Thyroid gland (tissue), 4 donors: ENCODE measurements at regions not wholly inside any gene's neighbourhood (a gene's known extent, or its start where the extent isn't known, plus 50 kb on each side); places are given as distances from the start of the nearest gene placed in this dataset.

ENCODE experiments used
- DNase-seq, 2 donors: peaks; one replicate each; pipeline ENCODE4 v3.0.0-alpha.2; 2019
- H3K27ac ChIP-seq, 3 donors: fragments of 200-600 bp; sonication (generic); 1 replicate in 2 of 3; 2 replicates in 1 of 3; pipeline ENCODE4 v1.5.1; 2016 to 2019; ENCODE audit warnings: mild to moderate bottlenecking in 1 of 3, moderate library complexity in 1 of 3
- H3K27me3 ChIP-seq: fragments of 200-600 bp; sonication (generic); one replicate; pipeline ENCODE4 v1.5.1; 2019
- H3K36me3 ChIP-seq, 2 donors: fragments of 200-600 bp; sonication (generic); one replicate each; pipeline ENCODE4 v1.5.1; 2016 to 2019
- H3K4me1 ChIP-seq, 2 donors: fragments of 200-600 bp; sonication (generic); one replicate each; pipeline ENCODE4 v1.5.1; 2017 to 2019
- H3K4me3 ChIP-seq, 3 donors: fragments of 200-600 bp; sonication (generic); replicated peaks in 1 of 3; 1 replicate in 2 of 3; 2 replicates in 1 of 3; pipeline ENCODE4 v1.5.1; 2016; ENCODE audit warnings: mild to moderate bottlenecking in 1 of 3
- H3K9me3 ChIP-seq: fragments of 200-600 bp; sonication (generic); one replicate; pipeline ENCODE4 v1.5.1; 2017
- CTCF ChIP-seq, 6 experiments: fragments of 200-600 bp in 3 of 6; fragments of 450-650 bp in 3 of 6; sonication (generic) in 3 of 6; IDR thresholded peaks; one replicate each; pipeline ENCODE4 v1.5.1; 2016 to 2019; ENCODE audit warnings: antibody characterized with exemption in 6 of 6, mild to moderate bottlenecking in 2 of 6, inconsistent platforms in 1 of 6, moderate library complexity in 1 of 6
- POLR2A ChIP-seq, 2 donors: fragments of 450-650 bp; IDR thresholded peaks; one replicate each; pipeline ENCODE4 v1.6.1; 2017; ENCODE audit warnings: antibody characterized with exemption in 2 of 2, mild to moderate bottlenecking in 2 of 2, moderate library complexity in 1 of 2
- WGBS, 2 donors: methylation state at CpG; one replicate each; pipeline ENCODE4 v1.1.5; 2017; 5-methylcytosine and 5-hydroxymethylcytosine counted together
- intact Hi-C: fragments of 100-400 bp; cut with DNase I; formaldehyde crosslinking; loops from one replicate; pipeline ENCODE4 v1.15.1; 2023

DNA sequence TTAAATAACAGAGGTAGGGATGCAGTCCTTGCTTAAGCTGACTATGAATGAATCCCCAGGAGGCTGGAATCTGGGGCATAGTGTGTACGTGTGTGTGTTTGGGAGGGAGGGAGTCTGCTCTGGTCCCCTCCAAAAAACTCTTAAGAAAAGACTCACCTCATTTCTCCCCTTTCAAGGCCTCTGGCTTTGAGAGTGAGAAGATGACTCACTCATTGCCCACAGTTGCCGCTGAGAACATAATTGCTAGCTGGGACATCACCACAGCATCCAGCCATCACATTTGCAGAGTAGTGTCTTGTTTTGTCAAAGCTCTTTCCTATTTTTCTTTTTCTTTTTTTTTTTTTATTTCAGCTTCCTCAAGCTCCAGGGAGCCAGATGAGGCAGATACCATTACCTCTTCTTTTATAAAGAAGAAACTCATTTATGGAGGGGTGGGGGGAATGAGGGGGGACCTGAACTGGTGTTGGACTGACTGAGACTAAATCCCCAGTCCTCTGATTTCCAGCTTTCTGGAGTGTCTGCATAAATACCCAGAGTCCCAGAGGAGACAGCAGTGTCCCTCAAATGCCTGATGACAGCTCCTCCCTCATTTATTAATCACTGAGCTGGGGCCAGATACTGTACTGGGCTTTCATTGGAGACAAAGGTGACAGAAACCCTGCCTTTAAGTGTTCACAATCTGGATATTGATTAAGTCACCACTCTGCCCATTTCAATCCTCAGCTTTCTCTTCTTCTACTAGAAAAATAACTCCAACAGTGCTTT lies 61.9 kb upstream of the LAS1L start:
- DNase-seq: no peak
- intact Hi-C loops: loop anchor here (10.0 kb wide), 1 partner anchor 108 kb away; no protein-coding TSS in a partner anchor
- 32 to 44% methylated on average over 2 of the region's 2 CpGs for WGBS, 2 donors
- peak overlapping the region; percentile 44 to 78 (median 54) for H3K27ac ChIP-seq
- no peaks in the 10 kb centered on the region for H3K27me3 ChIP-seq
- no peak overlapping the region for H3K4me3 ChIP-seq
- no peaks in the 10 kb centered on the region for H3K9me3 ChIP-seq
- no peaks in the 10 kb centered on the region for H3K36me3 ChIP-seq
- TF ChIP-seq POLR2A (IDR thresholded peaks at IDR 0.05): no peak
- TF ChIP-seq CTCF (IDR thresholded peaks at IDR 0.05): no peak
- peaks cover 7 to 23% of the 10 kb centered on the region in 2 donors for H3K4me1 ChIP-seq

- H3K4me1 ChIP-seq: peaks cover 0 to 13% of the 10 kb centered on the region in 2 donors
- TF ChIP-seq CTCF (IDR thresholded peaks at IDR 0.05) (peak; percentile 78 to 99 (median 98)), POLR2A (IDR thresholded peaks at IDR 0.05) (no peak)
- no peak overlapping the region for H3K4me3 ChIP-seq
- intact Hi-C loops: loop anchor here (10.0 kb wide), 1 partner anchor 109 kb away; no protein-coding TSS in a partner anchor
- DNase-seq: peak; percentile 93 to 95
- no peaks in the 10 kb centered on the region for H3K9me3 ChIP-seq
- H3K36me3 ChIP-seq: no peaks in the 10 kb centered on the region
- H3K27me3 ChIP-seq: no peaks in the 10 kb centered on the region
- peak overlapping the region; percentile 44 to 78 (median 54) for H3K27ac ChIP-seq
- 21 to 46% methylated on average over 1 to 3 of the region's 3 CpGs for WGBS, 2 donors
Observed at GRCh38 chrX:65595460-65595876, 60.9 kb upstream of the LAS1L start.

- H3K27me3 ChIP-seq: no peaks in the 10 kb centered on the region
- intact Hi-C loops: loop anchor here (10.0 kb wide), 1 partner anchor 114 kb away; no protein-coding TSS in a partner anchor
- H3K9me3 ChIP-seq: no peaks in the 10 kb centered on the region
- H3K36me3 ChIP-seq: no peaks in the 10 kb centered on the region
- WGBS, 2 donors: 100% methylated on average over 2 of the region's 2 CpGs; no CpG with 5 or more reads in 1 of the 2 donors
- no peak for TF ChIP-seq POLR2A (IDR thresholded peaks at IDR 0.05)
- TF ChIP-seq CTCF (IDR thresholded peaks at IDR 0.05): no peak
- H3K27ac ChIP-seq: no peak overlapping the region
- DNase-seq: no peak
- no peak overlapping the region for H3K4me3 ChIP-seq
- H3K4me1 ChIP-seq: peaks cover 0 to 32% of the 10 kb centered on the region in 2 donors
Observed at GRCh38 chrX:65591206-65591605, 56.6 kb upstream of the LAS1L start.

GRCh38 chrX:65589304-65589703 lies 54.7 kb upstream of the LAS1L start:
- whole genome bisulfite sequencing, 2 donors: 26 to 33% methylated on average over 1 to 3 of the region's 4 CpGs
- TF ChIP-seq POLR2A (IDR thresholded peaks at IDR 0.05) (no peak), CTCF (IDR thresholded peaks at IDR 0.05) (no peak)
- Histone ChIP-seq H3K27me3 (no peaks in the 10 kb centered on the region), H3K4me3 (no peak overlapping the region), H3K9me3 (no peaks in the 10 kb centered on the region), H3K4me1 (peaks cover 0 to 25% of the 10 kb centered on the region in 2 donors), H3K27ac (no peak overlapping the region), H3K36me3 (no peaks in the 10 kb centered on the region)
- DNase-seq: peak; percentile 31
- intact Hi-C loops: no loop called here

- H3K36me3 ChIP-seq: no peaks in the 10 kb centered on the region
- H3K4me1 ChIP-seq: peaks cover 0 to 25% of the 10 kb centered on the region in 2 donors
- TF ChIP-seq POLR2A (IDR thresholded peaks at IDR 0.05) (no peak), CTCF (IDR thresholded peaks at IDR 0.05) (no peak)
- no peaks in the 10 kb centered on the region for H3K9me3 ChIP-seq
- intact Hi-C loops: no loop called here
- no peak overlapping the region for H3K4me3 ChIP-seq
- no peaks in the 10 kb centered on the region for H3K27me3 ChIP-seq
- 75 to 80% methylated on average over 1 of the region's 1 CpG for WGBS, 2 donors
- no peak for DNase-seq
- peak overlapping the region in 1 of 3 donors; percentile 5 for H3K27ac ChIP-seq
Observed at GRCh38 chrX:65588795-65589194, 54.2 kb upstream of the LAS1L start.
